Ascending aorta (tissue), 2 donors: ENCODE measurements at regions not wholly inside any gene's neighbourhood (a gene's known extent, or its start where the extent isn't known, plus 50 kb on each side); places are given as distances from the start of the nearest gene placed in this dataset.

Experiments
- DNase-seq, 2 donors: peaks; one replicate each; pipeline ENCODE4 v3.0.0-alpha.2; 2019; ENCODE audit warnings: low spot score in 2 of 2
- H3K27ac ChIP-seq, 2 donors: fragments of 200-600 bp; sonication (generic); one replicate each; pipeline ENCODE4 v1.5.1; 2016 to 2017; ENCODE audit warnings: mild to moderate bottlenecking in 1 of 2
- H3K27me3 ChIP-seq: fragments of 200-600 bp; sonication (generic); one replicate; pipeline ENCODE4 v1.5.1; 2017
- H3K36me3 ChIP-seq, 2 donors: fragments of 200-600 bp; sonication (generic); one replicate each; pipeline ENCODE4 v1.5.1; 2016
- H3K4me1 ChIP-seq, 2 donors: fragments of 200-600 bp; sonication (generic); one replicate each; pipeline ENCODE4 v1.5.1; 2016 to 2017; ENCODE audit warnings: mild to moderate bottlenecking in 1 of 2
- H3K4me3 ChIP-seq, 2 donors: fragments of 200-600 bp; sonication (generic); one replicate each; pipeline ENCODE4 v1.5.1; 2016 to 2017; ENCODE audit warnings: mild to moderate bottlenecking in 1 of 2
- H3K9me3 ChIP-seq, 2 donors: fragments of 200-600 bp; sonication (generic); one replicate each; pipeline ENCODE4 v1.5.1; 2016
- CTCF ChIP-seq, 3 experiments: fragments of 200-600 bp in 2 of 3; fragments of 450-650 bp in 1 of 3; sonication (generic) in 2 of 3; IDR thresholded peaks; one replicate each; pipeline ENCODE4 v1.5.1; 2016 to 2019; ENCODE audit warnings: antibody characterized with exemption in 3 of 3, mild to moderate bottlenecking in 1 of 3, moderate library complexity in 1 of 3
- intact Hi-C: fragments of 100-400 bp; cut with DNase I; formaldehyde crosslinking; loops from one replicate; pipeline ENCODE4 v1.15.1; 2023

GRCh38 chr12:43113135-43113534 is 438.9 kb downstream of the ADAMTS20 start:
- intact Hi-C loops, result no loop called here
- DNase-seq, result no peak
- no peak for TF ChIP-seq CTCF (IDR thresholded peaks at IDR 0.05)
- H3K4me3 ChIP-seq, result no peak overlapping the region
- no peaks in the 10 kb centered on the region for H3K9me3 ChIP-seq
- no peak overlapping the region for H3K27ac ChIP-seq
- no peaks in the 10 kb centered on the region for H3K4me1 ChIP-seq
- no peaks in the 10 kb centered on the region for H3K36me3 ChIP-seq
- no peaks in the 10 kb centered on the region for H3K27me3 ChIP-seq

GRCh38 chr12:43112101-43112920 is 439.7 kb downstream of the ADAMTS20 start:
- Histone ChIP-seq H3K27me3 (no peaks in the 10 kb centered on the region), H3K9me3 (no peaks in the 10 kb centered on the region), H3K27ac (no peak overlapping the region), H3K36me3 (no peaks in the 10 kb centered on the region), H3K4me3 (no peak overlapping the region), H3K4me1 (no peaks in the 10 kb centered on the region)
- TF ChIP-seq CTCF (IDR thresholded peaks at IDR 0.05), result no peak
- intact Hi-C loops, result no loop called here
- DNase-seq, result no peak

GRCh38 chr12:43111608-43112007 is 440.4 kb downstream of the ADAMTS20 start:
- no peaks in the 10 kb centered on the region for H3K4me1 ChIP-seq
- DNase-seq, result no peak
- H3K4me3 ChIP-seq, result no peak overlapping the region
- no peaks in the 10 kb centered on the region for H3K36me3 ChIP-seq
- H3K27ac ChIP-seq, result no peak overlapping the region
- no peaks in the 10 kb centered on the region for H3K27me3 ChIP-seq
- no peaks in the 10 kb centered on the region for H3K9me3 ChIP-seq
- TF ChIP-seq CTCF (IDR thresholded peaks at IDR 0.05), result no peak
- intact Hi-C loops, result no loop called here

- TF ChIP-seq CTCF (IDR thresholded peaks at IDR 0.05), result no peak
- intact Hi-C loops, result no loop called here
- H3K4me1 ChIP-seq, result no peaks in the 10 kb centered on the region
These were observed 442.2 kb downstream of the ADAMTS20 start for GRCh38 chr12:43109631-43110345.

GRCh38 chr12:43108656-43109055 is 443.3 kb downstream of the ADAMTS20 start:
- intact Hi-C loops, result no loop called here
- no peaks in the 10 kb centered on the region for H3K36me3 ChIP-seq
- TF ChIP-seq CTCF (IDR thresholded peaks at IDR 0.05), result no peak
- H3K4me1 ChIP-seq, result no peaks in the 10 kb centered on the region
- no peaks in the 10 kb centered on the region for H3K9me3 ChIP-seq
- DNase-seq, result no peak
- H3K27me3 ChIP-seq, result no peaks in the 10 kb centered on the region
- H3K4me3 ChIP-seq, result no peak overlapping the region
- H3K27ac ChIP-seq, result no peak overlapping the region

More at GRCh38 chr12:43109631-43110345, 442.2 kb downstream of the ADAMTS20 start:
- H3K27ac ChIP-seq, result no peak overlapping the region
- H3K9me3 ChIP-seq, result no peaks in the 10 kb centered on the region
- no peak for DNase-seq
- H3K4me3 ChIP-seq, result no peak overlapping the region
- no peaks in the 10 kb centered on the region for H3K27me3 ChIP-seq
- H3K36me3 ChIP-seq, result no peaks in the 10 kb centered on the region
